Liver (tissue), 3 donors: ENCODE measurements at regions not wholly inside any gene's neighbourhood (a gene's known extent, or its start where the extent isn't known, plus 50 kb on each side); places are given as distances from the start of the nearest gene placed in this dataset.

ENCODE experiments used
- HNF4A ChIP-seq, 2 donors: conservative IDR thresholded peaks; 2 replicates each; pipeline ENCODE4 v1.6.1; 2016; ENCODE audit warnings: antibody characterized with exemption in 2 of 2, mild to moderate bottlenecking in 2 of 2
- RAD21 ChIP-seq, 2 donors: IDR thresholded peaks; 2 replicates each; pipeline ENCODE4 v1.6.1; 2016; ENCODE audit warnings: antibody characterized with exemption in 2 of 2, mild to moderate bottlenecking in 2 of 2
- SP1 ChIP-seq: IDR thresholded peaks from 2 replicates; pipeline ENCODE4 v1.6.1; 2018; ENCODE audit warnings: antibody characterized with exemption, mild to moderate bottlenecking
- YY1 ChIP-seq: IDR thresholded peaks from 2 replicates; pipeline ENCODE4 v1.6.1; 2016; ENCODE audit warnings: antibody characterized with exemption, mild to moderate bottlenecking
- TF ChIP-seq, protein P1 (sequence below): fragments of 150-350 bp; IDR thresholded peaks from 2 replicates; pipeline ENCODE4 v1.5.1; 2017; ENCODE audit warnings: improper control_type of control experiment, low read depth, low read length; ENCODE audit not compliant: missing input control
- TF ChIP-seq, protein P2 (sequence below): IDR thresholded peaks from 2 replicates; pipeline ENCODE4 v1.6.1; 2016; ENCODE audit warnings: antibody characterized with exemption
- donor health status: healthy.
- donor health status: healthy.

DNA sequence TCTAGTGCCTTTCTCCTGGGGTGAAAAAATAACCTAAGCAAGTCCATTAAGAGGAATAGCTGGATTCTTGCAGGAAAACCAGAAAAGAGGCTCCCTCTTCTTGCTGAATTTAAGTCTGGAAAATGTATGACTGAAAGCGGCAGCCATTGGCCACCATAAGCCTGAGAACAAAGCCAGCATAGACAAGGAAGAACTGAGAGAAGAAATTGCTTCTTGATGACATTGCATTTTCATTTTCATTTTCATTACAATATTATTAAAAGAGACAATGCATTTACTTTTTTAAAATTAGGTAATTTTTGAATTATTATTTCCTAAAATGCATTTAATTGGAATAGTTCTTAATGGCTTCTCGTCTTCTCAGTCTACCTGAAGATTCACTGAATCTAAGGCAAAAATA, 1157.5 kb upstream of the ZEB2 start:
- TF ChIP-seq, protein P1, sequence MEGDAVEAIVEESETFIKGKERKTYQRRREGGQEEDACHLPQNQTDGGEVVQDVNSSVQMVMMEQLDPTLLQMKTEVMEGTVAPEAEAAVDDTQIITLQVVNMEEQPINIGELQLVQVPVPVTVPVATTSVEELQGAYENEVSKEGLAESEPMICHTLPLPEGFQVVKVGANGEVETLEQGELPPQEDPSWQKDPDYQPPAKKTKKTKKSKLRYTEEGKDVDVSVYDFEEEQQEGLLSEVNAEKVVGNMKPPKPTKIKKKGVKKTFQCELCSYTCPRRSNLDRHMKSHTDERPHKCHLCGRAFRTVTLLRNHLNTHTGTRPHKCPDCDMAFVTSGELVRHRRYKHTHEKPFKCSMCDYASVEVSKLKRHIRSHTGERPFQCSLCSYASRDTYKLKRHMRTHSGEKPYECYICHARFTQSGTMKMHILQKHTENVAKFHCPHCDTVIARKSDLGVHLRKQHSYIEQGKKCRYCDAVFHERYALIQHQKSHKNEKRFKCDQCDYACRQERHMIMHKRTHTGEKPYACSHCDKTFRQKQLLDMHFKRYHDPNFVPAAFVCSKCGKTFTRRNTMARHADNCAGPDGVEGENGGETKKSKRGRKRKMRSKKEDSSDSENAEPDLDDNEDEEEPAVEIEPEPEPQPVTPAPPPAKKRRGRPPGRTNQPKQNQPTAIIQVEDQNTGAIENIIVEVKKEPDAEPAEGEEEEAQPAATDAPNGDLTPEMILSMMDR: no peak
- TF ChIP-seq, protein P2, sequence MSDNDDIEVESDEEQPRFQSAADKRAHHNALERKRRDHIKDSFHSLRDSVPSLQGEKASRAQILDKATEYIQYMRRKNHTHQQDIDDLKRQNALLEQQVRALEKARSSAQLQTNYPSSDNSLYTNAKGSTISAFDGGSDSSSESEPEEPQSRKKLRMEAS: no peak
- TF ChIP-seq SP1 (no peak), YY1 (no peak), HNF4A (conservative IDR thresholded peaks at IDR 0.05) (no peak), RAD21 (IDR thresholded peaks at IDR 0.05) (no peak)
